ENCODE measurements at regions not wholly inside any gene's neighbourhood (a gene's known extent, or its start where the extent isn't known, plus 50 kb on each side); places are given as distances from the start of the nearest gene placed in this dataset.

- TF ChIP-seq, protein P1, sequence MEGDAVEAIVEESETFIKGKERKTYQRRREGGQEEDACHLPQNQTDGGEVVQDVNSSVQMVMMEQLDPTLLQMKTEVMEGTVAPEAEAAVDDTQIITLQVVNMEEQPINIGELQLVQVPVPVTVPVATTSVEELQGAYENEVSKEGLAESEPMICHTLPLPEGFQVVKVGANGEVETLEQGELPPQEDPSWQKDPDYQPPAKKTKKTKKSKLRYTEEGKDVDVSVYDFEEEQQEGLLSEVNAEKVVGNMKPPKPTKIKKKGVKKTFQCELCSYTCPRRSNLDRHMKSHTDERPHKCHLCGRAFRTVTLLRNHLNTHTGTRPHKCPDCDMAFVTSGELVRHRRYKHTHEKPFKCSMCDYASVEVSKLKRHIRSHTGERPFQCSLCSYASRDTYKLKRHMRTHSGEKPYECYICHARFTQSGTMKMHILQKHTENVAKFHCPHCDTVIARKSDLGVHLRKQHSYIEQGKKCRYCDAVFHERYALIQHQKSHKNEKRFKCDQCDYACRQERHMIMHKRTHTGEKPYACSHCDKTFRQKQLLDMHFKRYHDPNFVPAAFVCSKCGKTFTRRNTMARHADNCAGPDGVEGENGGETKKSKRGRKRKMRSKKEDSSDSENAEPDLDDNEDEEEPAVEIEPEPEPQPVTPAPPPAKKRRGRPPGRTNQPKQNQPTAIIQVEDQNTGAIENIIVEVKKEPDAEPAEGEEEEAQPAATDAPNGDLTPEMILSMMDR (IDR thresholded peaks at IDR 0.05): no peak
- no peak for TF ChIP-seq POLR2A (IDR thresholded peaks at IDR 0.05)
These were observed 500.9 kb upstream of the ZMIZ1 start for GRCh38 chr10:78567680-78568455.
